ENCODE measurements at regions not wholly inside any gene's neighbourhood (a gene's known extent, or its start where the extent isn't known, plus 50 kb on each side); places are given as distances from the start of the nearest gene placed in this dataset.

DNA sequence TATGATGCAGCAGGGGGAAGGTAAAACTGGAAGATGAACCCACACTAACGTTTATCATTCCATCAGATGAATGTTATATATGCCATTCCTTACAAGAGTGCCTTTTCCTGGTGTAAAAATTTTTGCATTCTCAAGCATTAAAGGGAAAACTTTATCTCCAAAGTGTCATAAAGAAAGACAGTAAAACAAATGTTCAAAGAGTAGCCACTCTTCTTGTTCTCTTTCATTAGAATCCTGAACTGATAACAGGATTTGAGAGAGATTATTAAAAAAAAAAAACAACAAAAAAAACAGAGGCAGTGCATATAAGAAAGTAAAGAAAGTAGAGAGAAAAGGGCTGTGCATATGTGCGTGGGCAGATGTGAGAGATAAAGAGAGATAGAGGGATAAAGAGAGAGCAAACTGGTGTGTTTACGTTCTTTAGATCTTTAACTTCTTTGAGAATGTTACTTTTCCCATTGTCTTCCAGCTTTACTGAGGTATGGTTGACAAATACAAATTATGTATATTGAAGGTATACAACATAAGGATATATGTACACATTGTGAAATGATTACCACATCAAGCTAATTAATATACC is 275.4 kb downstream of the HS3ST1 start:
- DNase-seq (ENCODE audit: extremely low spot score) = no peak
- POLR2A ChIA-PET = no interaction called here
- CTCF ChIA-PET = interaction anchor here (0.8 to 1.2 kb wide), 2 partner anchors 11 to 18 kb away, joined by 3 read pairs; no protein-coding TSS in a partner anchor
- TF ChIP-seq, protein P1, sequence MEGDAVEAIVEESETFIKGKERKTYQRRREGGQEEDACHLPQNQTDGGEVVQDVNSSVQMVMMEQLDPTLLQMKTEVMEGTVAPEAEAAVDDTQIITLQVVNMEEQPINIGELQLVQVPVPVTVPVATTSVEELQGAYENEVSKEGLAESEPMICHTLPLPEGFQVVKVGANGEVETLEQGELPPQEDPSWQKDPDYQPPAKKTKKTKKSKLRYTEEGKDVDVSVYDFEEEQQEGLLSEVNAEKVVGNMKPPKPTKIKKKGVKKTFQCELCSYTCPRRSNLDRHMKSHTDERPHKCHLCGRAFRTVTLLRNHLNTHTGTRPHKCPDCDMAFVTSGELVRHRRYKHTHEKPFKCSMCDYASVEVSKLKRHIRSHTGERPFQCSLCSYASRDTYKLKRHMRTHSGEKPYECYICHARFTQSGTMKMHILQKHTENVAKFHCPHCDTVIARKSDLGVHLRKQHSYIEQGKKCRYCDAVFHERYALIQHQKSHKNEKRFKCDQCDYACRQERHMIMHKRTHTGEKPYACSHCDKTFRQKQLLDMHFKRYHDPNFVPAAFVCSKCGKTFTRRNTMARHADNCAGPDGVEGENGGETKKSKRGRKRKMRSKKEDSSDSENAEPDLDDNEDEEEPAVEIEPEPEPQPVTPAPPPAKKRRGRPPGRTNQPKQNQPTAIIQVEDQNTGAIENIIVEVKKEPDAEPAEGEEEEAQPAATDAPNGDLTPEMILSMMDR (IDR thresholded peaks at IDR 0.05; ENCODE audit: control extremely low read depth, extremely low read depth, low read depth, missing control alignments) = no peak

DNA sequence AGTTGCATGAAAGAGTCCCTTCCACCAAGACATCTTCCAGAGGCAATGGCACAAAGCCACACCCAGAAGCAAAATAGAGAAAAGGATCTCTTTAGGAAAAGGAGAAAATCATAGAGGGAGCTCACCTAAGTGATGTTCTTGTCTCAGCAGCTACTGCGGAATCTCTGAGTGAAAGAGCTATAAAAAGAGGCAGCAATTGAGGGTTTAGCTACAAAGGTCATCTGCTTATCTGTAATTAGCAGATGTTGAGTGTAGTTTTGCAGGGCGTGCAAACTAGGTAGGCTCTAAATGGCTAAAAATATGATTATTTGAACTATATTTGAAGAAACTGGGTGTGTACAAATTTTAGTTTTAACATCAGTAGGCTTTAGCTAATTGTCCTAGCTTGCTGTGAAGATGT is 276.0 kb downstream of the HS3ST1 start:
- ChIA-PET POLR2A (no interaction called here), CTCF (interaction anchor here (0.8 to 1.2 kb wide), 2 partner anchors 12 to 18 kb away, joined by 3 read pairs; no protein-coding TSS in a partner anchor)
- TF ChIP-seq, protein P1 (IDR thresholded peaks at IDR 0.05; ENCODE audit: control extremely low read depth, extremely low read depth, low read depth, missing control alignments) = no peak
- no peak for DNase-seq (ENCODE audit: extremely low spot score)

DNA sequence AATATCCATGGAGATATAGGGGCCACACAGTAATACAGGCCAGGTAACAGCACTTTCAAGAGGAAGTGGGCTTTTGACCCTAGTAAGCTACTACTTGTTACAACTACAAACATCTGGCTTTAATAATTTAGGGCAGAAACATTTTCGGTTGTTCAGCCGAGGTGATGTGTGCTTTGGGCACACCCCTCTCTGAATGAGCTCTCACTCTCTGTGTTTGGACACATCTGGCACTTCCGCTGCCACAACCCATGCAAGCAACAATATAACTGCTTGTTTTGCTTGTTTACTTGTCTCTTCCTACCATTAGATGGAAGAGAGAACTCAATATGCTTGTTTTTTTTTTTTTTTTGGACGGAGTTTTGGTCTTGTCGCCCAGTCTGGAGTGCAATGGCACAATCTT is 277.2 kb downstream of the HS3ST1 start:
- DNase-seq (ENCODE audit: extremely low spot score) = no peak
- POLR2A ChIA-PET = no interaction called here
- CTCF ChIA-PET = interaction anchor here (0.7 to 1.2 kb wide), 2 partner anchors 12 to 22 kb away, joined by 3 read pairs; no protein-coding TSS in a partner anchor
- TF ChIP-seq, protein P1 (IDR thresholded peaks at IDR 0.05; ENCODE audit: control extremely low read depth, extremely low read depth, low read depth, missing control alignments) = no peak

GRCh38 chr4:11149612-11150259 is 279.0 kb downstream of the HS3ST1 start:
- POLR2A ChIA-PET = no interaction called here
- no peak for DNase-seq (ENCODE audit: extremely low spot score)
- CTCF ChIA-PET = no interaction called here
- TF ChIP-seq, protein P1 (IDR thresholded peaks at IDR 0.05; ENCODE audit: control extremely low read depth, extremely low read depth, low read depth, missing control alignments) = no peak

DNA sequence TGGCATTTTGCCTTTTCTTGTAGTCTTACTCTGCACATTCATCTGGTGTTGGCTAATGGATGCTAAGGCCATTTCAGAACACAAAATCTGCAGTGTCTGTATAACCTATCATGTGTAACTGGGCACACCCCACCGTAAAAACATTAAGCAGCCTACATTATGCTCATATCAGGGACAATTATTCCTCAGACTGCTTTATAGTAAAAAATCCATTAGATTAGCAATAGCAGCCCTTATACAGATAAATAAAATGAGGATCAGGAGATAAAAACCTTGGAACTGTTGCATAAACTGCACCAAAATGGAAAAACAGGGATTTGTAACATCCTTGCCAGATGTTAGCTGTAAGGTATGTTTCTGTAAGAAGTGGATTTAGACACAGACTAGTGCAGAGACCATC is 288.8 kb downstream of the HS3ST1 start:
- TF ChIP-seq, protein P1 (IDR thresholded peaks at IDR 0.05; ENCODE audit: control extremely low read depth, extremely low read depth, low read depth, missing control alignments) = no peak
- no peak for DNase-seq (ENCODE audit: extremely low spot score)
- ChIA-PET POLR2A (no interaction called here), CTCF (no interaction called here)

- DNase-seq (ENCODE audit: extremely low spot score) = no peak
- POLR2A ChIA-PET = no interaction called here
- TF ChIP-seq, protein P1 (IDR thresholded peaks at IDR 0.05; ENCODE audit: control extremely low read depth, extremely low read depth, low read depth, missing control alignments) = no peak
- CTCF ChIA-PET = interaction anchor here (1.0 kb wide), 1 partner anchor 12 kb away, joined by 3 read pairs; no protein-coding TSS in a partner anchor
These were observed 289.7 kb downstream of the HS3ST1 start for GRCh38 chr4:11138964-11139363.
